GM19240 (cell line): ENCODE measurements at regions not wholly inside any gene's neighbourhood (a gene's known extent, or its start where the extent isn't known, plus 50 kb on each side); places are given as distances from the start of the nearest gene placed in this dataset.

ENCODE experiments used
- DNase-seq: peaks from one replicate; pipeline ENCODE4 v3.0.0; 2011; ENCODE audit warnings: low spot score; ENCODE audit not compliant: insufficient read length

GRCh38 chr3:182671541-182671940, 121.8 kb upstream of the ATP11B start:
- no peak for DNase-seq

- DNase-seq = no peak
These were observed 121.4 kb upstream of the ATP11B start for GRCh38 chr3:182671942-182672341.

- no peak for DNase-seq
These were observed 120.0 kb upstream of the ATP11B start for GRCh38 chr3:182673336-182673735.

- DNase-seq = peak; percentile 35
These were observed 110.8 kb upstream of the ATP11B start for GRCh38 chr3:182682263-182683241.

GRCh38 chr3:182683453-182683852, 109.9 kb upstream of the ATP11B start:
- DNase-seq = no peak

- no peak for DNase-seq
These were observed 109.4 kb upstream of the ATP11B start for GRCh38 chr3:182683858-182684257.

- DNase-seq = no peak
These were observed 107.0 kb upstream of the ATP11B start for GRCh38 chr3:182686033-182686886.

GRCh38 chr3:182690172-182690571, 103.1 kb upstream of the ATP11B start:
- DNase-seq = no peak

GRCh38 chr3:182692021-182692420, 101.3 kb upstream of the ATP11B start:
- no peak for DNase-seq

GRCh38 chr3:182692695-182693094, 100.6 kb upstream of the ATP11B start:
- DNase-seq = no peak

GRCh38 chr3:182693723-182694122, 99.6 kb upstream of the ATP11B start:
- DNase-seq = no peak

GRCh38 chr3:182696916-182697315, 96.4 kb upstream of the ATP11B start:
- DNase-seq = no peak

GRCh38 chr3:182697345-182697919, 95.9 kb upstream of the ATP11B start:
- DNase-seq = no peak

GRCh38 chr3:182698078-182698477, 95.2 kb upstream of the ATP11B start:
- DNase-seq = no peak

- no peak for DNase-seq
These were observed 93.6 kb upstream of the ATP11B start for GRCh38 chr3:182699550-182700170.

- no peak for DNase-seq
These were observed 91.1 kb upstream of the ATP11B start for GRCh38 chr3:182702216-182702615.

- DNase-seq = no peak
These were observed 90.1 kb upstream of the ATP11B start for GRCh38 chr3:182703233-182703632.

GRCh38 chr3:182704926-182705325, 88.4 kb upstream of the ATP11B start:
- no peak for DNase-seq

- DNase-seq = no peak
These were observed 84.5 kb upstream of the ATP11B start for GRCh38 chr3:182708810-182709209.

- DNase-seq = no peak
These were observed 84.0 kb upstream of the ATP11B start for GRCh38 chr3:182709306-182709705.

- DNase-seq = no peak
These were observed 82.6 kb upstream of the ATP11B start for GRCh38 chr3:182710557-182711157.
